Kidney (tissue), 13 donors: ENCODE measurements at regions not wholly inside any gene's neighbourhood (a gene's known extent, or its start where the extent isn't known, plus 50 kb on each side); places are given as distances from the start of the nearest gene placed in this dataset.

ENCODE experiments used
- DNase-seq, 5 donors: peaks; one replicate each; pipeline ENCODE4 v3.0.0-alpha.2; 2013 to 2020
- FAIRE-seq: peaks from 2 replicates; lab custom pipeline; 2012; peaks lifted over from hg19 to GRCh38; lab: Jason Lieb, UNC
- H3K27ac ChIP-seq, 2 donors: one replicate each; pipeline ENCODE4 v1.7.0; 2013; ENCODE audit warnings: low read depth in 2 of 2, low read length in 2 of 2, inconsistent platforms in 1 of 2
- H3K27me3 ChIP-seq: one replicate; pipeline ENCODE4 v1.7.1; 2013; ENCODE audit warnings: low read length, inconsistent platforms; ENCODE audit not compliant: control insufficient read depth, insufficient read depth
- H3K36me3 ChIP-seq, 3 donors: one replicate each; pipeline versions ENCODE4 v1.7.0 to v1.7.1; 2013; ENCODE audit warnings: low read length in 3 of 3, control low read depth in 1 of 3, inconsistent platforms in 1 of 3; ENCODE audit not compliant: insufficient read depth in 3 of 3, control insufficient read depth in 2 of 3
- H3K4me1 ChIP-seq, 3 donors: one replicate each; pipeline versions ENCODE4 v1.7.0 to v1.7.1; 2013; ENCODE audit warnings: low read length in 3 of 3, inconsistent platforms in 1 of 3, low read depth in 1 of 3; ENCODE audit not compliant: control insufficient read depth in 2 of 3, insufficient read depth in 2 of 3
- H3K4me3 ChIP-seq, 3 donors: one replicate each; pipeline versions ENCODE4 v1.7.0 to v1.8.1; 2013; ENCODE audit warnings: low read length in 3 of 3, control low read depth in 1 of 3, inconsistent platforms in 1 of 3
- H3K9ac ChIP-seq, 3 donors: one replicate each; pipeline versions ENCODE4 v1.7.0 to v1.7.1; 2013; ENCODE audit warnings: low read length in 3 of 3, control low read depth in 1 of 3, inconsistent platforms in 1 of 3
- H3K9me3 ChIP-seq, 3 donors: one replicate each; pipeline versions ENCODE4 v1.7.0 to v1.7.1; 2013; ENCODE audit warnings: low read length in 3 of 3, control low read depth in 1 of 3, inconsistent platforms in 1 of 3; ENCODE audit not compliant: control insufficient read depth in 2 of 3, insufficient read depth in 1 of 3
- intact Hi-C: fragments of 100-400 bp; cut with DNase I; formaldehyde crosslinking; loops from one replicate; pipeline ENCODE4 v1.11.1; 2022
- TF ChIP-seq, protein P1 (sequence below): IDR thresholded peaks from 3 replicates; pipeline ENCODE4 v1.5.1; 2012; ENCODE audit warnings: mild to moderate bottlenecking, moderate library complexity, borderline replicate concordance; ENCODE audit not compliant: insufficient read depth; ENCODE audit errors: extremely low read depth
- donor health status: control.
- donor health status: control.
- donor health status: control.
- donor health status: control.
- donor health status: control.
- donor health status: DM: yes; HTN: yes; CAD: no.
- donor health status: Normal renal cell carcinoma (clear cell type).

DNA sequence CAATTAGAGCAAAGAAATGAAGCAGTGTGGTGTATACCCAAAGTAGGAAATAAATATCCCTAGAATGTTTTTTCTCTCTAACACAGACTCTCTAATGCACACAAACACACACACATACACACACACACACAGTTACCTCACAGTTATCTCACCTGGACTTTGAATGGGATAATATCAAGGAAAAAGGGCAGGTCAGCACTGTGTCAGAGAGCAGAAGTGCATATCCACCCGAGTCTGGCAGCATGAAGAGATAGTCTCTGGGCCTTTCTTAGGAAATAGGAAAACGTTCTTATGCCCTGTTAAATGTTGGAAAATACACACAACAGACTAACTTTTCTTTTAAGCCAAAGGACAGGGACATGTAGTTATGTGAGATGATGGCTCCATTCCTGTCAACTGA lies 162.0 kb downstream of the COL6A3 start:
- no peaks in the 10 kb centered on the region for H3K9me3 ChIP-seq
- no peak for DNase-seq
- no peaks in the 10 kb centered on the region for H3K4me1 ChIP-seq
- TF ChIP-seq, protein P1, sequence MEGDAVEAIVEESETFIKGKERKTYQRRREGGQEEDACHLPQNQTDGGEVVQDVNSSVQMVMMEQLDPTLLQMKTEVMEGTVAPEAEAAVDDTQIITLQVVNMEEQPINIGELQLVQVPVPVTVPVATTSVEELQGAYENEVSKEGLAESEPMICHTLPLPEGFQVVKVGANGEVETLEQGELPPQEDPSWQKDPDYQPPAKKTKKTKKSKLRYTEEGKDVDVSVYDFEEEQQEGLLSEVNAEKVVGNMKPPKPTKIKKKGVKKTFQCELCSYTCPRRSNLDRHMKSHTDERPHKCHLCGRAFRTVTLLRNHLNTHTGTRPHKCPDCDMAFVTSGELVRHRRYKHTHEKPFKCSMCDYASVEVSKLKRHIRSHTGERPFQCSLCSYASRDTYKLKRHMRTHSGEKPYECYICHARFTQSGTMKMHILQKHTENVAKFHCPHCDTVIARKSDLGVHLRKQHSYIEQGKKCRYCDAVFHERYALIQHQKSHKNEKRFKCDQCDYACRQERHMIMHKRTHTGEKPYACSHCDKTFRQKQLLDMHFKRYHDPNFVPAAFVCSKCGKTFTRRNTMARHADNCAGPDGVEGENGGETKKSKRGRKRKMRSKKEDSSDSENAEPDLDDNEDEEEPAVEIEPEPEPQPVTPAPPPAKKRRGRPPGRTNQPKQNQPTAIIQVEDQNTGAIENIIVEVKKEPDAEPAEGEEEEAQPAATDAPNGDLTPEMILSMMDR: no peak
- H3K27ac ChIP-seq: no peak overlapping the region
- H3K36me3 ChIP-seq: no peaks in the 10 kb centered on the region
- no peak overlapping the region for H3K4me3 ChIP-seq
- H3K9ac ChIP-seq: no peak overlapping the region
- FAIRE-seq: no peak
- intact Hi-C loops: no loop called here
- no peaks in the 10 kb centered on the region for H3K27me3 ChIP-seq

DNA sequence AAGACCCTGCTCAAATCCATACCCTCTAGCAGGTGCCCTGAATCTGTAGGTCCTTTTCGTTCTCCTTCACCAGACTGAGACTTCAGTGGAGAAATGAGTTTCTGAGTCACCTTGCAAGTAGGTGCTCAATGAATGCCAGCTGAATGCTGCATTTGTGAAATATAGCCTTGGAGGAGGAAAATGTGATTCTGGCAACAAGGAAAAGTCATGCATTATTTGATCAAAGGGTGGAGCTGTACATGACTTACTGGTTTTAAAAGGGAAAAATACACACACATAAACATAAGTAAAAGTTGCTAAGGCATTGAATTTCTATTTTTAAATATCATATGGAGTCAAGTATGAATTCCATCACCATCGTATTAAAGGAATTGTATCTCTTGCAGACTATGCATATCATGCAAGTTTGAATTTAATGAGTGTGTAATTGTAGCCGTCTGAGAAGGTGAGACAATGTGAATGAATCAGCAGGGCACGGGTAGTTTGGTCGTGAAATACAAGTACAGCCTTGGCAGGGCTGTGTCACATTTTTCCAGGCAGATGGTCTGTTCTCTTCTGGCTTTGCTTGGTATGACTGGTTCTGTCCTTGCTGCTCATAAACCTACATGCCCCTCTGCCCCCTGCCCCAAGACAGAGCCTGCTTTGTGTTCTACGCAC lies 160.8 kb downstream of the COL6A3 start:
- Histone ChIP-seq H3K4me1 (no peaks in the 10 kb centered on the region), H3K36me3 (no peaks in the 10 kb centered on the region), H3K27me3 (no peaks in the 10 kb centered on the region), H3K27ac (no peak overlapping the region), H3K9me3 (no peaks in the 10 kb centered on the region), H3K4me3 (no peak overlapping the region), H3K9ac (no peak overlapping the region)
- TF ChIP-seq, protein P1: no peak
- DNase-seq (no peak), FAIRE-seq (no peak)
- intact Hi-C loops: no loop called here

DNA sequence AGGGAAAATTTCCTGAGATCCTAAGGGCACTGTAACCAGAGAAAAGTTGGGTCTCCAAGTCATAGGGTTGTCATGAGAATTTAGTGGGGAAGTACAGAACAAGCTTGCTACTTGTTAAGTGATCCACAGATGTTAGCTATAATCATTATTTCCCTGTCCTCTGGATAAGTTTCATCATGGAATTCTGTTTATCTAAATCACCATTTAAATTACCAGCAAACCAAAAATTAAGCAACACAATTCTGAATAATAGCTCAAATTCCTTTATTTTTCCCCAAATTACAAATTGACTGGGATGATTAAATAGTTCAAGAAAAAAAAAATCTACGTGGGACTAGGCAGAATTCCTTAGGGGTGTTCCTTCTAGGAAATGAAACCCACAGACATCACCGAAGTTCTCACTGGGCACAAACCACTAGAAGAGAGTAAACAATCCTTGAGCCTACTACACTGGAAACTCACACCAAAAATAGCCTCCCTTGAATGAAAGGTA lies 159.5 kb downstream of the COL6A3 start:
- Histone ChIP-seq H3K4me1 (no peaks in the 10 kb centered on the region), H3K9ac (no peak overlapping the region), H3K27ac (no peak overlapping the region), H3K4me3 (no peak overlapping the region), H3K36me3 (no peaks in the 10 kb centered on the region), H3K9me3 (no peaks in the 10 kb centered on the region), H3K27me3 (no peaks in the 10 kb centered on the region)
- FAIRE-seq (no peak), DNase-seq (peak in 1 of 5 donors; percentile 26)
- intact Hi-C loops: no loop called here
- TF ChIP-seq, protein P1: no peak
